Kidney epithelial cell (primary cell): ENCODE measurements at regions not wholly inside any gene's neighbourhood (a gene's known extent, or its start where the extent isn't known, plus 50 kb on each side); places are given as distances from the start of the nearest gene placed in this dataset.

Source experiments
- DNase-seq: peaks from one replicate; pipeline ENCODE4 v3.0.0-alpha.2; 2010; ENCODE audit warnings: low read depth
- H3K27me3 ChIP-seq: 2 replicates; pipeline ENCODE4 v1.6.0; 2011; ENCODE audit warnings: low read length; ENCODE audit not compliant: control insufficient read depth, insufficient read depth
- H3K36me3 ChIP-seq: 2 replicates; pipeline ENCODE4 v1.5.1; 2011; ENCODE audit warnings: low read length; ENCODE audit not compliant: control insufficient read depth, insufficient read depth
- H3K4me3 ChIP-seq: 2 replicates; pipeline ENCODE4 v1.5.1; 2011; ENCODE audit warnings: low read depth, mild to moderate bottlenecking, control low read depth, low read length
- CTCF ChIP-seq: IDR thresholded peaks from 2 replicates; pipeline ENCODE4 v1.5.1; 2011; ENCODE audit warnings: mild to moderate bottlenecking, moderate library complexity, low read length, control low read depth, inconsistent platforms; ENCODE audit not compliant: insufficient read depth, poor library complexity, severe bottlenecking

GRCh38 chr2:103594823-103595222 is 833.0 kb downstream of the TMEM182 start:
- no peak for TF ChIP-seq CTCF
- no peaks in the 10 kb centered on the region for H3K36me3 ChIP-seq
- no peaks in the 10 kb centered on the region for H3K27me3 ChIP-seq
- no peak for DNase-seq
- H3K4me3 ChIP-seq: no peak overlapping the region

- H3K4me3 ChIP-seq: no peak overlapping the region
- no peaks in the 10 kb centered on the region for H3K27me3 ChIP-seq
- no peaks in the 10 kb centered on the region for H3K36me3 ChIP-seq
- no peak for DNase-seq
- no peak for TF ChIP-seq CTCF
These were observed 843.4 kb downstream of the TMEM182 start for GRCh38 chr2:103605071-103605780.

GRCh38 chr2:103615611-103616105 is 853.8 kb downstream of the TMEM182 start:
- Histone ChIP-seq H3K27me3 (no peaks in the 10 kb centered on the region), H3K36me3 (no peaks in the 10 kb centered on the region), H3K4me3 (no peak overlapping the region)
- no peak for TF ChIP-seq CTCF
- DNase-seq: no peak

GRCh38 chr2:103616891-103617290 is 855.1 kb downstream of the TMEM182 start:
- no peak for DNase-seq
- no peaks in the 10 kb centered on the region for H3K27me3 ChIP-seq
- H3K36me3 ChIP-seq: no peaks in the 10 kb centered on the region
- no peak for TF ChIP-seq CTCF
- no peak overlapping the region for H3K4me3 ChIP-seq

- no peaks in the 10 kb centered on the region for H3K36me3 ChIP-seq
- DNase-seq: no peak
- TF ChIP-seq CTCF: no peak
These were observed 856.3 kb downstream of the TMEM182 start for GRCh38 chr2:103618112-103618511.

GRCh38 chr2:103627301-103627700 is 865.5 kb downstream of the TMEM182 start:
- TF ChIP-seq CTCF: no peak
- DNase-seq: no peak
- no peaks in the 10 kb centered on the region for H3K36me3 ChIP-seq

More at GRCh38 chr2:103618112-103618511, 856.3 kb downstream of the TMEM182 start:
- no peaks in the 10 kb centered on the region for H3K27me3 ChIP-seq
- no peak overlapping the region for H3K4me3 ChIP-seq

More at GRCh38 chr2:103627301-103627700, 865.5 kb downstream of the TMEM182 start:
- Histone ChIP-seq H3K27me3 (no peaks in the 10 kb centered on the region), H3K4me3 (no peak overlapping the region)
